ENCODE measurements at regions not wholly inside any gene's neighbourhood (a gene's known extent, or its start where the extent isn't known, plus 50 kb on each side); places are given as distances from the start of the nearest gene placed in this dataset.
"Not testable (repeated sequence)": the region's sequence is repeated elsewhere in the genome, so short reads cannot be mapped to it uniquely, and the experiment has no call there.

- in situ Hi-C loops (cut with MboI), result no loop called here
- WGBS, 2 experiments (ENCODE audit: low coverage in 1 of 2, low lambda C conversion rate in 2 of 2, missing lambda C conversion rate in 2 of 2), result 40 to 42% methylated on average over 1 of the region's 1 CpG
- 0 out of 2 replicates have a peak, but pooled peaks cover 9% of the 10 kb centered on the region for H3F3A ChIP-seq (ENCODE audit: insufficient read depth)
These were observed 84.1 kb upstream of the MYRIP start for GRCh38 chr3:39725321-39725720.

GRCh38 chr3:39727415-39727814, 82.0 kb upstream of the MYRIP start:
- 36 to 43% methylated on average over 3 of the region's 3 CpGs for WGBS, 2 experiments (ENCODE audit: low coverage in 1 of 2, low lambda C conversion rate in 2 of 2, missing lambda C conversion rate in 2 of 2)
- H2AFZ ChIP-seq, result no peak overlapping the region
- no peaks in the 10 kb centered on the region for H3K4me1 ChIP-seq (ENCODE audit: insufficient read depth)
- H3K4me3 ChIP-seq, result no peak overlapping the region
- H3K9ac ChIP-seq, result no peak overlapping the region
- H3K36me3 ChIP-seq (ENCODE audit: low read depth), result no peaks in the 10 kb centered on the region
- DNase-seq, result peak; percentile 14
- H3K9me2 ChIP-seq (ENCODE audit: insufficient read depth), result no peaks in the 10 kb centered on the region
- in situ Hi-C loops (cut with MboI), result no loop called here
- H4K20me1 ChIP-seq (ENCODE audit: insufficient read depth), result no peaks in the 10 kb centered on the region
- no peaks in the 10 kb centered on the region; the same call in 1 of the 2 replicates for H3K27me3 ChIP-seq (replicated peaks; ENCODE audit: insufficient read depth)
- no peaks in the 10 kb centered on the region for H3K9me3 ChIP-seq (ENCODE audit: low read depth)
- TF ChIP-seq EZH2 (IDR thresholded peaks at IDR 0.05; ENCODE audit: insufficient read depth, poor library complexity, severe bottlenecking) (no peak), EZH2phosphoT487 (IDR thresholded peaks at IDR 0.05; ENCODE audit: insufficient read depth, low read depth) (no peak)
- no peaks in the 10 kb centered on the region for H3F3A ChIP-seq (ENCODE audit: insufficient read depth)
- no peaks in the 10 kb centered on the region for H3K79me2 ChIP-seq (ENCODE audit: insufficient read depth)
- no peak overlapping the region for H3K27ac ChIP-seq
- no peak overlapping the region for H3K4me2 ChIP-seq (ENCODE audit: unreplicated experiment)

More at GRCh38 chr3:39725321-39725720, 84.1 kb upstream of the MYRIP start:
- Histone ChIP-seq H3K27me3 (replicated peaks; ENCODE audit: insufficient read depth) (no peaks in the 10 kb centered on the region; the same call in 1 of the 2 replicates), H2AFZ (no peak overlapping the region), H3K9ac (no peak overlapping the region), H3K9me3 (ENCODE audit: low read depth) (no peaks in the 10 kb centered on the region), H3K9me2 (ENCODE audit: insufficient read depth) (no peaks in the 10 kb centered on the region), H3K4me1 (ENCODE audit: insufficient read depth) (peaks cover 10% of the 10 kb centered on the region), H3K27ac (no peak overlapping the region), H3K4me3 (no peak overlapping the region), H3K36me3 (ENCODE audit: low read depth) (no peaks in the 10 kb centered on the region), H3K4me2 (ENCODE audit: unreplicated experiment) (no peak overlapping the region), H4K20me1 (ENCODE audit: insufficient read depth) (no peaks in the 10 kb centered on the region), H3K79me2 (ENCODE audit: insufficient read depth) (no peaks in the 10 kb centered on the region)
- no peak for DNase-seq
- no peak for TF ChIP-seq EZH2 (IDR thresholded peaks at IDR 0.05; ENCODE audit: insufficient read depth, poor library complexity, severe bottlenecking)

- no peak for TF ChIP-seq EZH2phosphoT487 (IDR thresholded peaks at IDR 0.05; ENCODE audit: insufficient read depth, low read depth)
- no peak for TF ChIP-seq EZH2 (IDR thresholded peaks at IDR 0.05; ENCODE audit: insufficient read depth, poor library complexity, severe bottlenecking)
- Histone ChIP-seq H3K4me1 (ENCODE audit: insufficient read depth) (no peaks in the 10 kb centered on the region), H3K4me3 (no peak overlapping the region), H3K27ac (no peak overlapping the region), H3K9ac (no peak overlapping the region), H3K9me2 (ENCODE audit: insufficient read depth) (no peaks in the 10 kb centered on the region), H3K4me2 (ENCODE audit: unreplicated experiment) (no peak overlapping the region), H4K20me1 (ENCODE audit: insufficient read depth) (no peaks in the 10 kb centered on the region), H3K79me2 (ENCODE audit: insufficient read depth) (no peaks in the 10 kb centered on the region), H3K9me3 (ENCODE audit: low read depth) (no peaks in the 10 kb centered on the region), H3K36me3 (ENCODE audit: low read depth) (no peaks in the 10 kb centered on the region), H3K27me3 (replicated peaks; ENCODE audit: insufficient read depth) (no peaks in the 10 kb centered on the region), H3F3A (ENCODE audit: insufficient read depth) (no peaks in the 10 kb centered on the region), H2AFZ (no peak overlapping the region)
- in situ Hi-C loops (cut with MboI), result no loop called here
- WGBS, 2 experiments (ENCODE audit: low coverage in 1 of 2, low lambda C conversion rate in 2 of 2, missing lambda C conversion rate in 2 of 2), result 74 to 78% methylated on average over 3 of the region's 3 CpGs
- no peak for DNase-seq
These were observed 75.6 kb upstream of the MYRIP start for GRCh38 chr3:39733804-39734203.

- H3F3A ChIP-seq (ENCODE audit: insufficient read depth); H3K4me2 ChIP-seq (ENCODE audit: unreplicated experiment); H3K79me2 ChIP-seq (ENCODE audit: insufficient read depth); H3K9me3 ChIP-seq (ENCODE audit: low read depth); DNase-seq; H3K27ac ChIP-seq; H3K36me3 ChIP-seq (ENCODE audit: low read depth); H2AFZ ChIP-seq; H3K4me1 ChIP-seq (ENCODE audit: insufficient read depth); in situ Hi-C loops (cut with MboI); H3K27me3 ChIP-seq (replicated peaks; ENCODE audit: insufficient read depth); H3K4me3 ChIP-seq; H3K9ac ChIP-seq; H3K9me2 ChIP-seq (ENCODE audit: insufficient read depth); H4K20me1 ChIP-seq (ENCODE audit: insufficient read depth): not testable (repeated sequence)
- 64 to 68% methylated on average over 1 of the region's 1 CpG for WGBS, 2 experiments (ENCODE audit: low coverage in 1 of 2, low lambda C conversion rate in 2 of 2, missing lambda C conversion rate in 2 of 2)
These were observed 69.8 kb upstream of the MYRIP start for GRCh38 chr3:39739658-39740057.

- Histone ChIP-seq H3K4me1 (ENCODE audit: insufficient read depth) (no peaks in the 10 kb centered on the region), H3K79me2 (ENCODE audit: insufficient read depth) (no peaks in the 10 kb centered on the region), H3K9me3 (ENCODE audit: low read depth) (no peaks in the 10 kb centered on the region), H3K9me2 (ENCODE audit: insufficient read depth) (no peaks in the 10 kb centered on the region), H3K4me2 (ENCODE audit: unreplicated experiment) (no peak overlapping the region), H3K4me3 (no peak overlapping the region), H3K27ac (no peak overlapping the region), H4K20me1 (ENCODE audit: insufficient read depth) (no peaks in the 10 kb centered on the region), H2AFZ (no peak overlapping the region), H3F3A (ENCODE audit: insufficient read depth) (no peaks in the 10 kb centered on the region), H3K27me3 (replicated peaks; ENCODE audit: insufficient read depth) (no peaks in the 10 kb centered on the region), H3K36me3 (ENCODE audit: low read depth) (no peaks in the 10 kb centered on the region), H3K9ac (no peak overlapping the region)
- TF ChIP-seq EZH2phosphoT487 (IDR thresholded peaks at IDR 0.05; ENCODE audit: insufficient read depth, low read depth) (no peak), EZH2 (IDR thresholded peaks at IDR 0.05; ENCODE audit: insufficient read depth, poor library complexity, severe bottlenecking) (no peak)
- in situ Hi-C loops (cut with MboI), result no loop called here
- WGBS, 2 experiments (ENCODE audit: low coverage in 1 of 2, low lambda C conversion rate in 2 of 2, missing lambda C conversion rate in 2 of 2), result 59 to 61% methylated on average over 3 of the region's 3 CpGs
- DNase-seq, result no peak
These were observed 64.7 kb upstream of the MYRIP start for GRCh38 chr3:39744746-39745145.
